ENCODE measurements at regions not wholly inside any gene's neighbourhood (a gene's known extent, or its start where the extent isn't known, plus 50 kb on each side); places are given as distances from the start of the nearest gene placed in this dataset.
"Not testable (repeated sequence)": the region's sequence is repeated elsewhere in the genome, so short reads cannot be mapped to it uniquely, and the experiment has no call there.

- DNase-seq, result no peak
These were observed 794.9 kb downstream of the TNS3 start for GRCh38 chr7:46786995-46787394.

GRCh38 chr7:46786221-46786954, 795.5 kb downstream of the TNS3 start:
- DNase-seq, result no peak

- no peak for DNase-seq
These were observed 797.2 kb downstream of the TNS3 start for GRCh38 chr7:46784732-46785131.

GRCh38 chr7:46781901-46782439, 799.9 kb downstream of the TNS3 start:
- no peak for DNase-seq

GRCh38 chr7:46776790-46777189, 805.1 kb downstream of the TNS3 start:
- DNase-seq, result no peak

GRCh38 chr7:46775776-46776175, 806.1 kb downstream of the TNS3 start:
- DNase-seq, result no peak

- DNase-seq, result no peak
These were observed 806.9 kb downstream of the TNS3 start for GRCh38 chr7:46775020-46775419.

GRCh38 chr7:46774515-46774914, 807.4 kb downstream of the TNS3 start:
- no peak for DNase-seq

- DNase-seq, result no peak
These were observed 809.1 kb downstream of the TNS3 start for GRCh38 chr7:46772776-46773175.

GRCh38 chr7:46767071-46767470, 814.8 kb downstream of the TNS3 start:
- no peak for DNase-seq

- DNase-seq, result no peak
These were observed 817.6 kb downstream of the TNS3 start for GRCh38 chr7:46764100-46764936.

- no peak for DNase-seq
These were observed 818.6 kb downstream of the TNS3 start for GRCh38 chr7:46763344-46763743.

GRCh38 chr7:46759711-46760480, 822.0 kb downstream of the TNS3 start:
- DNase-seq, result no peak

- DNase-seq, result no peak
These were observed 824.9 kb downstream of the TNS3 start for GRCh38 chr7:46756996-46757395.

- DNase-seq, result no peak
These were observed 825.7 kb downstream of the TNS3 start for GRCh38 chr7:46756256-46756655.

GRCh38 chr7:46755120-46756034, 826.5 kb downstream of the TNS3 start:
- no peak for DNase-seq

- DNase-seq, result no peak
These were observed 827.7 kb downstream of the TNS3 start for GRCh38 chr7:46754140-46754720.

- DNase-seq, result no peak
These were observed 828.2 kb downstream of the TNS3 start for GRCh38 chr7:46753662-46754061.

GRCh38 chr7:46752881-46753366, 829.0 kb downstream of the TNS3 start:
- no peak for DNase-seq

GRCh38 chr7:46751927-46752723, 829.8 kb downstream of the TNS3 start:
- not testable (repeated sequence) for DNase-seq

GRCh38 chr7:46751471-46751870, 830.4 kb upstream of the IGFBP3 start:
- DNase-seq, result no peak
